ENCODE measurements at regions not wholly inside any gene's neighbourhood (a gene's known extent, or its start where the extent isn't known, plus 50 kb on each side); places are given as distances from the start of the nearest gene placed in this dataset.

GRCh38 chr17:72264682-72265405, 144.0 kb downstream of the SOX9 start:
- Mint-ChIP-seq H3K4me3 (no peak overlapping the region), H3K27me3 (peaks cover 1% of the 10 kb centered on the region), H3K27ac (no peak overlapping the region), H3K4me1 (no peaks in the 10 kb centered on the region), H3K36me3 (no peaks in the 10 kb centered on the region), H3K9me3 (peaks cover 9% of the 10 kb centered on the region)

GRCh38 chr17:72266112-72266775, 145.4 kb downstream of the SOX9 start:
- H3K4me1 Mint-ChIP-seq: no peaks in the 10 kb centered on the region
- H3K36me3 Mint-ChIP-seq: no peaks in the 10 kb centered on the region
- H3K9me3 Mint-ChIP-seq: peaks cover 9% of the 10 kb centered on the region
- peaks cover 1% of the 10 kb centered on the region for H3K27me3 Mint-ChIP-seq
- no peak overlapping the region for H3K27ac Mint-ChIP-seq
- H3K4me3 Mint-ChIP-seq: no peak overlapping the region

- no peaks in the 10 kb centered on the region for H3K27me3 Mint-ChIP-seq
- H3K36me3 Mint-ChIP-seq: no peaks in the 10 kb centered on the region
- H3K4me1 Mint-ChIP-seq: no peaks in the 10 kb centered on the region
- no peak overlapping the region for H3K4me3 Mint-ChIP-seq
- H3K27ac Mint-ChIP-seq: no peak overlapping the region
- H3K9me3 Mint-ChIP-seq: peaks cover 5% of the 10 kb centered on the region
Measured at GRCh38 chr17:72267601-72268000, 146.8 kb downstream of the SOX9 start.

- H3K4me3 Mint-ChIP-seq: no peak overlapping the region
Measured at GRCh38 chr17:72268431-72268830, 147.6 kb downstream of the SOX9 start.

GRCh38 chr17:72270273-72270924, 149.6 kb downstream of the SOX9 start:
- no peak overlapping the region for H3K4me3 Mint-ChIP-seq
- H3K4me1 Mint-ChIP-seq: no peaks in the 10 kb centered on the region
- H3K27me3 Mint-ChIP-seq: no peaks in the 10 kb centered on the region
- H3K27ac Mint-ChIP-seq: no peak overlapping the region
- no peaks in the 10 kb centered on the region for H3K9me3 Mint-ChIP-seq
- H3K36me3 Mint-ChIP-seq: no peaks in the 10 kb centered on the region

More at GRCh38 chr17:72268431-72268830, 147.6 kb downstream of the SOX9 start:
- Mint-ChIP-seq H3K27me3 (no peaks in the 10 kb centered on the region), H3K36me3 (no peaks in the 10 kb centered on the region), H3K27ac (no peak overlapping the region), H3K4me1 (no peaks in the 10 kb centered on the region), H3K9me3 (peaks cover 5% of the 10 kb centered on the region)

- Mint-ChIP-seq H3K9me3 (no peaks in the 10 kb centered on the region), H3K27ac (no peak overlapping the region), H3K4me3 (no peak overlapping the region), H3K27me3 (no peaks in the 10 kb centered on the region), H3K36me3 (no peaks in the 10 kb centered on the region), H3K4me1 (no peaks in the 10 kb centered on the region)
Measured at GRCh38 chr17:72271603-72272002, 150.8 kb downstream of the SOX9 start.

GRCh38 chr17:72273289-72274056, 152.7 kb downstream of the SOX9 start:
- Mint-ChIP-seq H3K4me3 (no peak overlapping the region), H3K36me3 (no peaks in the 10 kb centered on the region), H3K4me1 (no peaks in the 10 kb centered on the region), H3K27me3 (no peaks in the 10 kb centered on the region), H3K9me3 (no peaks in the 10 kb centered on the region), H3K27ac (no peak overlapping the region)

- Mint-ChIP-seq H3K4me1 (no peaks in the 10 kb centered on the region), H3K27ac (no peak overlapping the region), H3K36me3 (no peaks in the 10 kb centered on the region), H3K9me3 (no peaks in the 10 kb centered on the region), H3K4me3 (no peak overlapping the region), H3K27me3 (no peaks in the 10 kb centered on the region)
Measured at GRCh38 chr17:72274614-72275013, 153.8 kb downstream of the SOX9 start.

- Mint-ChIP-seq H3K4me1 (no peaks in the 10 kb centered on the region), H3K36me3 (no peaks in the 10 kb centered on the region), H3K27ac (no peak overlapping the region), H3K9me3 (no peaks in the 10 kb centered on the region), H3K27me3 (no peaks in the 10 kb centered on the region), H3K4me3 (no peak overlapping the region)
Measured at GRCh38 chr17:72280881-72281280, 160.1 kb downstream of the SOX9 start.

GRCh38 chr17:72282439-72283029, 161.7 kb downstream of the SOX9 start:
- Mint-ChIP-seq H3K4me1 (no peaks in the 10 kb centered on the region), H3K4me3 (no peak overlapping the region), H3K9me3 (no peaks in the 10 kb centered on the region), H3K27ac (no peak overlapping the region), H3K36me3 (no peaks in the 10 kb centered on the region), H3K27me3 (no peaks in the 10 kb centered on the region)

- Mint-ChIP-seq H3K36me3 (no peaks in the 10 kb centered on the region), H3K9me3 (no peaks in the 10 kb centered on the region), H3K27ac (no peak overlapping the region), H3K4me3 (no peak overlapping the region), H3K4me1 (no peaks in the 10 kb centered on the region), H3K27me3 (no peaks in the 10 kb centered on the region)
Measured at GRCh38 chr17:72284806-72285205, 164.0 kb downstream of the SOX9 start.

- Mint-ChIP-seq H3K9me3 (no peaks in the 10 kb centered on the region), H3K4me3 (no peak overlapping the region), H3K27ac (no peak overlapping the region), H3K27me3 (no peaks in the 10 kb centered on the region), H3K36me3 (no peaks in the 10 kb centered on the region), H3K4me1 (no peaks in the 10 kb centered on the region)
Measured at GRCh38 chr17:72287586-72287985, 166.8 kb downstream of the SOX9 start.

- no peaks in the 10 kb centered on the region for H3K9me3 Mint-ChIP-seq
- H3K27ac Mint-ChIP-seq: no peak overlapping the region
- H3K4me1 Mint-ChIP-seq: no peaks in the 10 kb centered on the region
- H3K4me3 Mint-ChIP-seq: no peak overlapping the region
- no peaks in the 10 kb centered on the region for H3K36me3 Mint-ChIP-seq
- H3K27me3 Mint-ChIP-seq: peaks cover 3% of the 10 kb centered on the region
Measured at GRCh38 chr17:72294487-72294893, 173.7 kb downstream of the SOX9 start.

GRCh38 chr17:72295916-72296315, 175.1 kb downstream of the SOX9 start:
- H3K4me3 Mint-ChIP-seq: no peak overlapping the region
- H3K9me3 Mint-ChIP-seq: no peaks in the 10 kb centered on the region
- no peak overlapping the region for H3K27ac Mint-ChIP-seq
- H3K36me3 Mint-ChIP-seq: no peaks in the 10 kb centered on the region
- peaks cover 3% of the 10 kb centered on the region for H3K27me3 Mint-ChIP-seq
- H3K4me1 Mint-ChIP-seq: no peaks in the 10 kb centered on the region

GRCh38 chr17:72296456-72296855, 175.6 kb downstream of the SOX9 start:
- Mint-ChIP-seq H3K27ac (no peak overlapping the region), H3K4me3 (no peak overlapping the region), H3K27me3 (peaks cover 3% of the 10 kb centered on the region), H3K36me3 (no peaks in the 10 kb centered on the region), H3K9me3 (no peaks in the 10 kb centered on the region), H3K4me1 (no peaks in the 10 kb centered on the region)

Measured in activated naive CD4-positive, alpha-beta T cell treated with anti-CD3 and anti-CD28 coated beads, Interleukin-2, amount 50 U/mL, for 24 hours (primary cell).